WERI-Rb-1 (cell line): ENCODE measurements at regions not wholly inside any gene's neighbourhood (a gene's known extent, or its start where the extent isn't known, plus 50 kb on each side); places are given as distances from the start of the nearest gene placed in this dataset.
A peak's percentile ranks its signal among the peaks of the same experiment; 100 is the strongest.

Source experiments
- DNase-seq: peaks from one replicate; pipeline ENCODE4 v3.0.0-alpha.2; 2020
- H3K27ac ChIP-seq: fragments of 250-450 bp; sonication (Bioruptor Pico); 2 replicates; pipeline ENCODE4 v1.5.1; 2020; ENCODE audit warnings: mild to moderate bottlenecking, moderate library complexity
- H3K27me3 ChIP-seq: fragments of 250-450 bp; sonication (Bioruptor Pico); 2 replicates; pipeline ENCODE4 v1.5.1; 2021; ENCODE audit warnings: mild to moderate bottlenecking, low read depth, moderate library complexity; ENCODE audit not compliant: insufficient read depth, severe bottlenecking
- H3K36me3 ChIP-seq: fragments of 250-450 bp; sonication (Bioruptor Pico); 2 replicates; pipeline ENCODE4 v1.5.1; 2020; ENCODE audit warnings: mild to moderate bottlenecking, moderate library complexity
- H3K4me3 ChIP-seq: 2 replicates; pipeline ENCODE4 v1.5.1; 2011; ENCODE audit warnings: low read depth, mild to moderate bottlenecking, control low read depth, low read length
- H3K9me3 ChIP-seq: fragments of 250-450 bp; sonication (Bioruptor Pico); 2 replicates; pipeline ENCODE4 v1.5.1; 2021; ENCODE audit warnings: mild to moderate bottlenecking, moderate library complexity; ENCODE audit not compliant: severe bottlenecking
- TF ChIP-seq, protein P1 (sequence below): IDR thresholded peaks from 2 replicates; pipeline ENCODE4 v1.5.1; 2011; ENCODE audit warnings: low read depth, mild to moderate bottlenecking, control low read depth, inconsistent platforms, low read length

DNA sequence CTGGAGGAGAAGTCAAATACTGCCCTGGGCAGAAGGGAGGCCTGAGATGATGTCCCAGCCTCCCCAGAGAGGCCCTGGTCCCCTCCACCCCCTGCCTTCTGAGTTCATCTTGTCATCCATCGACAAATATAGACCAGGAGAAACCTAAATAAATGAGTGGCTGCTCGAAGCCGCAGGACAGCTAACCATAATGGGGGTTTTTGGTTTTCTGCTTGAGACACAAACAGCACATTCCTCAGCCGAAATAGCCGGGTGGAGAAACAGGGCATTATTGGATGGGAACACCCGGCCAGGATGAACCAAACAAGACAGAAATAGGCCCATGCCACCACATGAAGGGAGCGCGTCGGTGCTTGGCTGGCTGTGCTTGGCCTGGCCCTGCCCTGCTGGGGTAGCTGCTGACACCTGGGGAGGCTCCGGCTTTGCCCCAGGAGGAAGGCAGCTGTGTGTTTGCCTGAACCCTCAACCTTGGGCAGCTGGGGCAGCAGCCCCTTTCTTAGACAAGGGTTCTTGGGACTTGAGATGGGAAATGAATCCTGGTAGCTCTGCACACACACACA is 188.1 kb downstream of the IRX5 start:
- TF ChIP-seq, protein P1, sequence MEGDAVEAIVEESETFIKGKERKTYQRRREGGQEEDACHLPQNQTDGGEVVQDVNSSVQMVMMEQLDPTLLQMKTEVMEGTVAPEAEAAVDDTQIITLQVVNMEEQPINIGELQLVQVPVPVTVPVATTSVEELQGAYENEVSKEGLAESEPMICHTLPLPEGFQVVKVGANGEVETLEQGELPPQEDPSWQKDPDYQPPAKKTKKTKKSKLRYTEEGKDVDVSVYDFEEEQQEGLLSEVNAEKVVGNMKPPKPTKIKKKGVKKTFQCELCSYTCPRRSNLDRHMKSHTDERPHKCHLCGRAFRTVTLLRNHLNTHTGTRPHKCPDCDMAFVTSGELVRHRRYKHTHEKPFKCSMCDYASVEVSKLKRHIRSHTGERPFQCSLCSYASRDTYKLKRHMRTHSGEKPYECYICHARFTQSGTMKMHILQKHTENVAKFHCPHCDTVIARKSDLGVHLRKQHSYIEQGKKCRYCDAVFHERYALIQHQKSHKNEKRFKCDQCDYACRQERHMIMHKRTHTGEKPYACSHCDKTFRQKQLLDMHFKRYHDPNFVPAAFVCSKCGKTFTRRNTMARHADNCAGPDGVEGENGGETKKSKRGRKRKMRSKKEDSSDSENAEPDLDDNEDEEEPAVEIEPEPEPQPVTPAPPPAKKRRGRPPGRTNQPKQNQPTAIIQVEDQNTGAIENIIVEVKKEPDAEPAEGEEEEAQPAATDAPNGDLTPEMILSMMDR = no peak
- DNase-seq = no peak
- Histone ChIP-seq H3K27me3 (no peaks in the 10 kb centered on the region), H3K27ac (no peak overlapping the region), H3K9me3 (no peaks in the 10 kb centered on the region), H3K36me3 (no peaks in the 10 kb centered on the region), H3K4me3 (no peak overlapping the region)

DNA sequence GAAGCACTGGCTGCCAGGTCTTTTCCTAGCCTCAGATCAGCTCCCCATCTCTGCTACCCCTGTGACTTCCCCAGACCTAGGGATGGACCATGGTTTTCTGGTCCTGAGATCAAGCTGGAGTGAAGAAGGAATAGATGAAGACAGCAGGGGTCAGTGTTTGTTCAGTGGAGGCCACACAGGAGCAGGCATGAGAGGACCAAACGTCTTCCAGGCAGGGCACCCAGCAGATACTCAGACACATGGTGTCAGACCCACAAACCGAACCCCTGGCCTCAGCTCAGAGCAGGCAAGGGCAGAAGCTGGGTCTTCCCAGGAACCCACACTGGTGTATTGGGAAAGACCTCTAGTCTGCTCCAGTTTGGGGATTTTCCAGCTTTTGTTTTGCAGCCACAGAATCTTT is 189.7 kb downstream of the IRX5 start:
- H3K36me3 ChIP-seq = no peaks in the 10 kb centered on the region
- DNase-seq = peak; percentile 68

DNA sequence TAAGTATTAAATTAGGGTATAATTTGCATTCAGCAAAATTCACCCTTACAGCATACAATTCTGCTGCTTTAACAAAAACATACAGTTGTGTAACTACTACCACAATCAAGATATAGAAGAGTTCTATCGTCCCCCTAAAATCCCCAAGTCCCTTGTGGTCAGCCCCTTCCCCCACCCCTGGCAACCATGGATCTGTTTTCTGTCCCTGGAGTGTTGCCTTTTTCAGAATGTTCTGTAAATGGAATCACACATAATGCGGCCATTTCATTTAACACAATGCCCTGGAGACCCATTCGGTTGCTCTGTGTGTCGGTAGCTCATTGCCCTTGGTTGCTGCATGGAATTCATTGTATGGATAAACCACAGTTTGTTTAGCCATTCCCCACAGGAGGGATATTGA is 190.2 kb downstream of the IRX5 start:
- TF ChIP-seq, protein P1 = no peak
- Histone ChIP-seq H3K27me3 (no peaks in the 10 kb centered on the region), H3K27ac (no peak overlapping the region), H3K9me3 (no peaks in the 10 kb centered on the region), H3K4me3 (no peak overlapping the region), H3K36me3 (no peaks in the 10 kb centered on the region)
- DNase-seq = no peak

More for the DNA sequence above, 189.7 kb downstream of the IRX5 start:
- TF ChIP-seq, protein P1 = peak; percentile 75
- no peaks in the 10 kb centered on the region for H3K27me3 ChIP-seq
- H3K4me3 ChIP-seq = no peak overlapping the region
- no peak overlapping the region for H3K27ac ChIP-seq
- H3K9me3 ChIP-seq = no peaks in the 10 kb centered on the region

DNA sequence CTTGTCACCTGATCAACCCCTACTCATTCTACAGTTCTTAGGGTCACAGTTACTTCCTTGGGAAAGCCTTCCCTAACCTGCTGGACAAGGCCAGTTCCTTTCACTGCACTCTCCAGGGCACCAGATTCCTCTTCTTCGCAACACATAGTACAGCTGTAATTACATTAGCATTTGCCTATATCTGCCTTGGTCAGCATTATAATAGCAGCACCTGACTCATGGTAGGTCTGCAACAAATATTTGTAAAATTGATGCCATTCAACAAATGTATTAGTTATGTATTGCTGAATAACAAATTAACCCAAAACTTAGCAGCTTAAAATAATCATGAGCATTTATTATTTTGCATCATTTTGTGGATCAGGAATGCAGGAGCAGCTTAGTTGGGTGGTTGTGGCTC is 193.0 kb downstream of the IRX5 start:
- Histone ChIP-seq H3K27ac (no peak overlapping the region), H3K9me3 (no peaks in the 10 kb centered on the region), H3K27me3 (no peaks in the 10 kb centered on the region), H3K4me3 (no peak overlapping the region), H3K36me3 (no peaks in the 10 kb centered on the region)
- TF ChIP-seq, protein P1 = no peak
- DNase-seq = no peak

DNA sequence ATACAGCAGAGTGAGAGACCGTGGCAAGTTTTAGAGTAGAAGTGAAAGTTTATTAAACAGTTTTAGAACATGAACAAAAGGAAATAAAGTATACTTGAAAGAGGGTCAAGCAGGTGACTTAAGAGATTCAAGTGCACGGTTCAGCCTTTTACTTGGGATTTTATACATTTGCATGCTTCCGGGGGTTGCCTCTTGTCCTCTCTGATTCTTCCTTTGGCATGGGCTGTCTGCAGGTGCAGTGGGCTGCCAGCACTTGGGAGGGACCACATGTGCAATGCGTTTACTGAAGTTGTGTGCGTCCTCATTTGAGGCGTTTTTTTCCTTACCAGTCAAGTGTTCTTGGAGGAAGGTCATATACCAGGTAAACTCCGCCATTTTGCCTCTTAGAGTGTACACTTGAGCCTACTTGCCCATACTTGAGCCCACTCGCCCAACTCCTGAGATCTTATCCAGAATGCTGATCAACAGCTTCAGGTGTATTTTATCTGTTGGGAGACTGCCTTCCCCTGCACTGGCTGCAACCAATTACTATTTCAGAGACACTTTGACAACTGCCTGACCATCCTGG is 195.2 kb downstream of the IRX5 start:
- no peak overlapping the region for H3K4me3 ChIP-seq
- no peaks in the 10 kb centered on the region for H3K36me3 ChIP-seq
- TF ChIP-seq, protein P1 = no peak
- no peak for DNase-seq
- no peaks in the 10 kb centered on the region for H3K9me3 ChIP-seq
- H3K27me3 ChIP-seq = no peaks in the 10 kb centered on the region
- H3K27ac ChIP-seq = no peak overlapping the region

DNA sequence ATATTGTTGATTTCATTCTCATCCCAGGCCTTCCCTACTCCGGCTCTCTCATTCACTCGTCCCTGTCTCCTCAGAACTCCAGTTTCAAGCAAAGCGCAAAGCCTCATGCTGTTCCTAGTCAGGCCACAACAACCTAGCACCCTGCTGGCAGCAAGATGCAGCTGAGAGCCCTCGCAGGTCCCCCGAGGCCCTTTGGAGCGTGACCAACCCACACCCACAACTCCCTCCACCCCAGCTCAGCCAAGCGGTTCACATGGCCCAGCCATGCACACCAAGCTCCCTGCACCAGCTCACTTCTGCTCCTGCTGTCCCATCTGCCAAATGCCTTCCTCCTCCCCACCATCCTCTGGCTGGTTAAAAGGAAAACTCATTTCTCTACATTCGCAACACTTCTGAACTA is 195.8 kb downstream of the IRX5 start:
- Histone ChIP-seq H3K9me3 (no peaks in the 10 kb centered on the region), H3K27ac (no peak overlapping the region), H3K36me3 (no peaks in the 10 kb centered on the region), H3K27me3 (no peaks in the 10 kb centered on the region), H3K4me3 (no peak overlapping the region)
- TF ChIP-seq, protein P1 = no peak
- no peak for DNase-seq
